ENCODE measurements at regions not wholly inside any gene's neighbourhood (a gene's known extent, or its start where the extent isn't known, plus 50 kb on each side); places are given as distances from the start of the nearest gene placed in this dataset.

DNA sequence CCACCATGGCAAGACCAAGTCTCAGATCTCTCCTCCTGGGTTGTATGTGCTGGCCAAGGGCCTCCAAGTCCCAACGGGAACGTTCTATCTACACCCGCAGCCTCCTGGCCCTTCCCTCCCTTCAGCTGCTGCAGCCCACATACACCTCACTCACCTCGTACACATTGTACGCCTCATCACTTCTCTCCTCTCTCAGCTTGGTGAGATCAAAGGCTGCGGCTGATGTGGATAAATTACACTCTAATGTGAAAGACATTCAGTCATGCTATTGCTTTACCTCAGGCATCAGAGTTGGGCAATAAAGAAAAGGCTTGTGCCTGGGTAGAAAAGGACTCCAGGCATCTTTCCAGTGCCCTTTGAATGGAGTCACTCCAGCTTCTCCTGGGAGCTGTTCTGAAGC lies 135.3 kb upstream of the FOXQ1 start:
- TF ChIP-seq EZH2 (IDR thresholded peaks at IDR 0.05) (no peak), POLR2AphosphoS5 (IDR thresholded peaks at IDR 0.05; ENCODE audit: low read depth, low read length) (no peak), SP1 (IDR thresholded peaks at IDR 0.05; ENCODE audit: low read depth) (no peak), FOSL1 (IDR thresholded peaks at IDR 0.05; ENCODE audit: low read depth) (no peak), POLR2A (IDR thresholded peaks at IDR 0.05; ENCODE audit: borderline replicate concordance, extremely low read depth, insufficient read depth, insufficient read length) (no peak), MAX (IDR thresholded peaks at IDR 0.05) (no peak), ZFX (IDR thresholded peaks at IDR 0.05) (no peak), EZH2phosphoT487 (IDR thresholded peaks at IDR 0.05; ENCODE audit: borderline replicate concordance) (no peak), ZNF274 (IDR thresholded peaks at IDR 0.05; ENCODE audit: low read depth, low read length) (no peak), REST (IDR thresholded peaks at IDR 0.05; ENCODE audit: low read depth) (no peak)
- TF ChIP-seq, protein P1, sequence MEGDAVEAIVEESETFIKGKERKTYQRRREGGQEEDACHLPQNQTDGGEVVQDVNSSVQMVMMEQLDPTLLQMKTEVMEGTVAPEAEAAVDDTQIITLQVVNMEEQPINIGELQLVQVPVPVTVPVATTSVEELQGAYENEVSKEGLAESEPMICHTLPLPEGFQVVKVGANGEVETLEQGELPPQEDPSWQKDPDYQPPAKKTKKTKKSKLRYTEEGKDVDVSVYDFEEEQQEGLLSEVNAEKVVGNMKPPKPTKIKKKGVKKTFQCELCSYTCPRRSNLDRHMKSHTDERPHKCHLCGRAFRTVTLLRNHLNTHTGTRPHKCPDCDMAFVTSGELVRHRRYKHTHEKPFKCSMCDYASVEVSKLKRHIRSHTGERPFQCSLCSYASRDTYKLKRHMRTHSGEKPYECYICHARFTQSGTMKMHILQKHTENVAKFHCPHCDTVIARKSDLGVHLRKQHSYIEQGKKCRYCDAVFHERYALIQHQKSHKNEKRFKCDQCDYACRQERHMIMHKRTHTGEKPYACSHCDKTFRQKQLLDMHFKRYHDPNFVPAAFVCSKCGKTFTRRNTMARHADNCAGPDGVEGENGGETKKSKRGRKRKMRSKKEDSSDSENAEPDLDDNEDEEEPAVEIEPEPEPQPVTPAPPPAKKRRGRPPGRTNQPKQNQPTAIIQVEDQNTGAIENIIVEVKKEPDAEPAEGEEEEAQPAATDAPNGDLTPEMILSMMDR (IDR thresholded peaks at IDR 0.05 in 2 of 3, conservative IDR thresholded peaks at IDR 0.05 in 1 of 3; ENCODE audit: borderline replicate concordance in 1 of 3, insufficient read depth in 1 of 3, low read depth in 2 of 3, low read length in 2 of 3), result no peak
